Astrocyte of the spinal cord (primary cell): ENCODE measurements at regions not wholly inside any gene's neighbourhood (a gene's known extent, or its start where the extent isn't known, plus 50 kb on each side); places are given as distances from the start of the nearest gene placed in this dataset.

Experiments
- DNase-seq: peaks from one replicate; pipeline ENCODE4 v3.0.0; 2011; ENCODE audit warnings: low read depth, low spot score
- H3K4me3 ChIP-seq: 2 replicates; pipeline ENCODE4 v1.5.1; 2011; ENCODE audit warnings: low read depth, mild to moderate bottlenecking, low read length, moderate library complexity
- in situ Hi-C: cut with HindIII; loops from 2 replicates; pipeline ENCODE4 v1.10.0; 2017; ENCODE audit warnings: low sequenced_read_pairs
- TF ChIP-seq, protein P1 (sequence below): IDR thresholded peaks from 2 replicates; pipeline ENCODE4 v1.5.1; 2012; ENCODE audit warnings: low read depth, mild to moderate bottlenecking, low read length, inconsistent platforms

DNA sequence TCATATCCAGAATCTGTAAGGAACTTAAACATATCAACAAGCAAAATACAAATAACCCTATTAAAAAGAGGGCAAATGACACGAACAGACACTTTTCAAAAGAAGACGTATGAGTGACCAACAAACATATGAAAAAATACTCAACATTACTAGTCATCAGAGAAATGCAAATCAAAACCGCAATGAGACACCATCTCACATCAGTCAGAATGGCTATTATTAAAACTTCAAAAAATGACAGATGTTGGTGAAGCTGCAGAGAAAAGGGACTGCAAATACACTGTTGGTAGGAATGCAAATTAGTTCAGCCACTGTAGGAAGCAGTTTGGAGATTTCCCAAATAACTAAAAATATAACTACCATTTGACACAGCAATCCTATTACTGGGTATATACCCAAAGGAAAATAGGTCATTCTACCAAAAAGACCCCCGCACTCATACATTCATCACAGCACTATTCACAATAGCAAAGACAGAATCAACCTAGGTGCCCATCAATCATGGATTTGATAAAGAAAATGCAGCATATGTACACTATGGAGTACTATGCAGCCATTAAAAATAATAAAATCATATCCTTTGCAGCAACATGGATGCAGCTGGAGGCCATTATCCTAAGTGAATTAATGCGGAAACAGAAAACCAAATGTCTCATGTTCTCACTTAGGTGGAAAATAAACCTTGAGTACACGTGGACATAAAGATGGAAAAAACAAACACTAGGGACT is 230.1 kb upstream of the RAB4A start:
- no peak for DNase-seq
- H3K4me3 ChIP-seq: no peak overlapping the region
- TF ChIP-seq, protein P1, sequence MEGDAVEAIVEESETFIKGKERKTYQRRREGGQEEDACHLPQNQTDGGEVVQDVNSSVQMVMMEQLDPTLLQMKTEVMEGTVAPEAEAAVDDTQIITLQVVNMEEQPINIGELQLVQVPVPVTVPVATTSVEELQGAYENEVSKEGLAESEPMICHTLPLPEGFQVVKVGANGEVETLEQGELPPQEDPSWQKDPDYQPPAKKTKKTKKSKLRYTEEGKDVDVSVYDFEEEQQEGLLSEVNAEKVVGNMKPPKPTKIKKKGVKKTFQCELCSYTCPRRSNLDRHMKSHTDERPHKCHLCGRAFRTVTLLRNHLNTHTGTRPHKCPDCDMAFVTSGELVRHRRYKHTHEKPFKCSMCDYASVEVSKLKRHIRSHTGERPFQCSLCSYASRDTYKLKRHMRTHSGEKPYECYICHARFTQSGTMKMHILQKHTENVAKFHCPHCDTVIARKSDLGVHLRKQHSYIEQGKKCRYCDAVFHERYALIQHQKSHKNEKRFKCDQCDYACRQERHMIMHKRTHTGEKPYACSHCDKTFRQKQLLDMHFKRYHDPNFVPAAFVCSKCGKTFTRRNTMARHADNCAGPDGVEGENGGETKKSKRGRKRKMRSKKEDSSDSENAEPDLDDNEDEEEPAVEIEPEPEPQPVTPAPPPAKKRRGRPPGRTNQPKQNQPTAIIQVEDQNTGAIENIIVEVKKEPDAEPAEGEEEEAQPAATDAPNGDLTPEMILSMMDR: no peak
- in situ Hi-C loops: no loop called here

DNA sequence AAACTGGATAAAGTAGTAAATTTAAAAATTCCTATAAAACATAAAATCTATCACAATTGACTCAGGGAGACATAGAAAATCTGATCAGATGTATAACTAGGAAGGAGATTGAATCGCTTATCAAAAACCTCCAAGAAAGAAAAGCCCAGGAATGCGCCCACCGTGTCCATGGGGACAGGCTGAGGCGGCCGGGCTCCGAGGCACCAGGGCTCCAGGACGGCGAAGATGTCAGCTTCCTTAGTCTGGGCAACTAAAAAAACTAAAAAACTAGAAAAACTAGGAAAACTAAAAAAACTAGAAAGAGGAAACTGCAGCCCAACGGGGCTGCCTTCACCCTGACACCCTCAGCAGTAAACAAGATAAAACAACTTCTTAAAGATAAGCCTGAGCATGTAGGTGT is 229.0 kb upstream of the RAB4A start:
- no peak for DNase-seq
- in situ Hi-C loops: no loop called here
- no peak overlapping the region for H3K4me3 ChIP-seq
- TF ChIP-seq, protein P1: no peak

DNA sequence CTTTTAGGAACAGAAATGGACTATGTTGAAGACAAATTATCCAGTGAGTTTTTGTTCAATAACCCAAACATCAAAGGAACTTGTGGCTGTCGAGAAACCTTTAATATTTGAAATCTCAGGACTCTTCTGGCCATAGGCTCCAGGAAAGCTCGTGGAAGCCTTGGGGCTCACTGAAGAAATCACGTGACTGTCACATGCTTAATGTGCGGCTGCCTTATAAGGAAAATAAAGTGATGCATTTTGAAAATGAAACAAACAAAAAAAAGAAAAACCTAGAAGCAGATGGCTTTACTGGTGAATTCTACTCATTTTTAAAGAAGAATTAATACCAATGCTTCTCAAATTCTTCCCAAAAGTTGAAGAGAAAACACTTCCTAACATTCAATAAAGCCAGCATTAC is 228.4 kb upstream of the RAB4A start:
- in situ Hi-C loops: no loop called here
- DNase-seq: no peak
- TF ChIP-seq, protein P1: no peak
- H3K4me3 ChIP-seq: no peak overlapping the region

DNA sequence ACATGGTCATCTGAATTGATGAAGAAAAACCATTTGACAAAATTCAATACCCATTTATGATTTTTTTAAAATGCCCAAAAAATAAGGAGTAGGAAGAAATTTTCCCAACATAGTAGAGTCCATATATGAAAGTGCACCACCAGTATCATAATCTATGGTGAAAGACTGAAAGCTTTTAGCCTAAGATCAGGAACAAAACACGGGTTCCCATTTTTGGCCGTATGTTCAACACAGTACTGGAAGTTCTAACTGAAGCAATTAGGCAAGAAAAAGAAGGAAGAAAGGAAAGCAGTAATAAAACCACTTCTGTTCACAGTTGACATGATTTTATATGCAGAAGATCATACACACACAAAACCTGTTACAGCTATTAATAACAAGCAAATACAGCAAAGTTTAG is 227.8 kb upstream of the RAB4A start:
- H3K4me3 ChIP-seq: no peak overlapping the region
- DNase-seq: no peak
- TF ChIP-seq, protein P1: no peak
- in situ Hi-C loops: no loop called here

DNA sequence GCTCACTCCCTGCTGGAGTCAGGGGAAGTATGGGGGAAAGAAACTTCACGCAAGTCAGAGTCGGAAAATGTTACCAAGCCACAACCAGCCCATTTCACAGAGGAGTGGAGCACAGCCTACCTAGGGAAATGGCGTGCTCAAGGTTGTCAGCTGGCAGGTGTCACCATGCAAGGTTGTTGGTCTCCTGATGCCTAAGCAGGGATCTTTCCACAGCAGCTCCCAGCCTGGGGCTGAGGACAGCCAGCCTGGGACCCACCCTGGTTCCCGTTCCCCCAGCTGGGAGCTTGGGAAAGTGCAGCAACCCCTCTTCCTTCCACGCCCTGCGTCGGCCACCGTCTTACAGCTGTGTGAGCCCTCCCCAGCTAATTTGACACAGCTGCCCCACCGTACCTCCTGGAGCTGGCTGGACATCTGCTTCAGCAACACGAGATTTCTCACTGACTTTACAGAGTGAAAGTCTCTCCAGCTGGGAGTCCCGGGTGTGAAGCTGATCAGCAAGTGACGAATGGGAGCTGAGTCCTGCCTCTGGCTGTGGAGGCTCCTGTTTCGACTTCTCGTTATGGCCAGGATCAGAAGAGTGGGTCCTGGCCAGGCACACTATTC is 224.6 kb upstream of the RAB4A start:
- TF ChIP-seq, protein P1: no peak
- no peak for DNase-seq
- in situ Hi-C loops: no loop called here
- H3K4me3 ChIP-seq: no peak overlapping the region

DNA sequence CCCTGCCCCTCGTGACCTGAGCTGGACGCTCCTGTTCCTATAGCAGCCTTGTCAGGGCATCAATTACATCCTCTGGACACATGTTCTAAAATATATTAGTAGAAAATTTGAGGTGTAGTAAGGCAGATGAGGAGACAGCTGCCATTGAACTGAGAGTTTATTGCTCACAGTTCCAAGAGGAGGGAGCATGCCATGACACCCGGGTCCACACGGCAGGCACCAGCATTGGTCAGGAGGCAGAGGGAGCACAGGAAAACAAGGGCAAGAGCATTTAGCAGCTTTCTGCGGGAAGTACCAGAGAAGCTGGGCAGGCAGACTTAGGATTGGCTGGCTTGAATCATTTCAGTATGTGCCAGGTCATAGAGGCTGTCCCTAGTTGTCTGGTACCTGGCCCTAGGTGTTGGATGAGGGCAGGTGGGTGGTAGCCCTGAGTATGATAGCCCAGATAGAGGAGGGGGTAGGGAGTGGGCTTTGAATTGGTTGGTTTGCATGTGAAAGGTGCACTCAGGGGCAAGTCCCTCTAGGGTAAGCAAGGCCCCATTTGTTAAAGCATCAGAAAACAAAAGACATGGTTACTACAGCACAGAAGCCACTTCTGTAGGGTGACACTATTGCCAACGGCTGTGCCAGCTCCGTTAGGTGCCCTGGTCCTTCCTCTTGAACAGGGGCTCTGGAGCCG is 223.6 kb upstream of the RAB4A start:
- TF ChIP-seq, protein P1: no peak
- no peak for DNase-seq
- in situ Hi-C loops: no loop called here
- H3K4me3 ChIP-seq: no peak overlapping the region
